Inferior parietal cortex (tissue), 1 donor: ENCODE measurements at regions not wholly inside any gene's neighbourhood (a gene's known extent, or its start where the extent isn't known, plus 50 kb on each side); places are given as distances from the start of the nearest gene placed in this dataset.

Source experiments
- DNase-seq: peaks from one replicate; pipeline ENCODE4 v3.0.0-alpha.2; 2016; ENCODE audit errors: extremely low spot score

DNA sequence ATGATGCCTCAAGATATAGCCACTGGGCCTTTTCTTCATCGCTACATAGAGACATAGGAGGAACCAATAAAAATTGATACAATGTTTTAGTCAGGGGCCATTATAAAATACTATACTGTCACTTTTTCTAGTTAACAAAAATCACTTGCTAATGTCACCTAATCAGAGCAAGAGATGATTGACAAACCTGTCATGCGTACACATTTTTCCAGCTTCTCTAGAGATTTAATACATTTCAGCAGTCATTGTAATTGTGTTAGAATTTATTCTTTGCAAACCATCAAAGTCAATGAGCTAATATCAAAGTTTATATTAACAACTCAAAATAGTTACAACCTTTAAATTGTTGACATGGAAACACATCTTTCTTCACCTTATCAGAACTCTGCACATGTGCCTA is 513.6 kb upstream of the SEMA6A start:
- no peak for DNase-seq

- DNase-seq: no peak
Measured at GRCh38 chr5:117084067-117084466, 509.4 kb upstream of the SEMA6A start.

GRCh38 chr5:117082977-117083376 is 508.4 kb upstream of the SEMA6A start:
- DNase-seq: no peak

- no peak for DNase-seq
Measured at GRCh38 chr5:117077142-117077541, 502.5 kb upstream of the SEMA6A start.

- DNase-seq: no peak
Measured at GRCh38 chr5:117072439-117072838, 497.8 kb upstream of the SEMA6A start.

DNA sequence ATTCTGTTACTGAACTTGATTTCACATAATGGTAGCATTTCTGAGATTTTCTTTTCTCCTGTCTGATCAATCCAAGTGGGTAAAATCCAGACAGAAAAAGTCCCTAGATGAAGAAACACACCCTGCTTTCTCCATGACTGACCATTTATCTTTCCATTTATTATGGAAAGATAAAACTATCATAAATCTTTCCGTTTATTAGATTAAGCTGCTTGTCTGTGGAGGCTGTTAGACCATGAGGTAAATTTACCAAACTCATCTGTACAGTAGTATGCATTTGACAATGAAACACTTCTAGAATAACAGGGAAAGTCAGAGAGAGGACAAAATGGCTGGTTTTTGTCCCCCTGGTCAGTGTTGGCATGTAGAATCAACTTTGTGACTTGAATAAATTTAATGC is 491.2 kb upstream of the SEMA6A start:
- no peak for DNase-seq

GRCh38 chr5:117065161-117065560 is 490.5 kb upstream of the SEMA6A start:
- no peak for DNase-seq

DNA sequence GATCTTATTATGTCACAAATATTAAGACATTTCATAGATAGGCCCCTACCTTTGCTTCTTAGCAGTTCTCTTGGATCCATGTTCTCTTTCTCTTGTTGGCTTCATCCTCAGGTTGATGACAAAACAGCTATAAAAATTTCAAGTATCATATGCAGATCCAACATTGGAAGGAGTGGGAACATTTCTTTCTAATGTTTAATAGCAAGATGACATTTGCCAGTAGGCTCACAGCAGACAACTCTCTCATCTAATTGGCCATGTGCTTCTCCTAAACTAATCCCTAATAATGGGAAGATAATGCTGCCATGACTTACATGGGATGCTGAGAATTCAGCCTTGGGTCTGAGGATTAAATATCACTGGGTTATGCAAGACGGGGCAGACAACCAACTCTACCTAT is 485.5 kb upstream of the SEMA6A start:
- no peak for DNase-seq

DNA sequence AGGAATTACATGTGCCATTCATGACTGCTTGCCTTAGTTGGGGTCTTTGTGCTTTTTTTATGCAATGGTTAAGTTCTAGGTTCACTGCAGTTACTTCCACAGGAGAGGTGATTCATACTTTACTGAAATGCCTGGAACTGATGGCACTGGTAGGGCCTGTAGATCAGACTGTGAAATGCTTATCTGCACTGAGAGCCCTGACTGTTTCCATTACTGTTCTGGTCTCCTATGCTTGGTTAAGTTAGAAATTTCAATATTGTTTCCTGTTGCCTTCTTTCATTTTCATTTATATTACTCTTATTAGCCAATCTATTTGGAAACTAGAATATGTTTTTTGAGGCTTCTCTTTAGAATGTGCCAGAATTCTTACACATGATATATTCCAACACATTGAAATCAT is 484.1 kb upstream of the SEMA6A start:
- DNase-seq: no peak

DNA sequence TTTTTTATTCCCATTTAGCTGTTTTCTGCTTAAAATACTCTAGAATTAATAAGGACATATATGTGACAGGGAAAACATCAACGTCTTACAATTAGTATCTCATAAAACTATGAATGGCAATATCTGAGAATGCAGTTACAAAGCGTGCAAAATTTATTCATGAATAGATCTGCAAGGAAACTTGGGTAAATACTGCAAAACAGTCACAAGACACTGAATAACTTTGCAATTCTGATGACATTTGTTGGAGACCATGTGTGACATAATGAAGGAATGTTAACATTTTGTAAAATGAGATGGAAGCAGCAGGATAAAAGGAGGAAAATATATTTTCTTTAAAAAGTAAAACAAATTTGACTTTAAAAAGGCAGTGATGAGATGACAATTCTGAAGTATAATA is 480.9 kb upstream of the SEMA6A start:
- no peak for DNase-seq

DNA sequence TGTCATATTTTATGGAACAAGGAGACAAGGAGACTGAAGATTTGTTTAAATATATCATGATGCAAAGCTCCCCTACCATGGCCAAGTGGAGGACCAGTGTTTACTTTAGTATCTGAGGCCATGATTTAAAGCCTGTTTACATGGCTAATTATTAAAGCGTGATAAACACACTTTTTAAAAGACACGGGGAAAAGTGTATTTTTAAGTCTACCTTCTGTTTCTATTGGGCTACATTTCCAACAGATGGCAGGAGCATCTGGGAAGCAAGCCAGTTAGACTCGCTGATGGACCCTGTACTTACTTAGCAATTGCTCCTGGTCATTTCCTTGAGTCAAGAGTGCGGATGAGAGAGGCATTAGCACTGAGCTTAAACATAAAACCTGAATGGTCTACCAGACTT is 480.3 kb upstream of the SEMA6A start:
- DNase-seq: no peak

DNA sequence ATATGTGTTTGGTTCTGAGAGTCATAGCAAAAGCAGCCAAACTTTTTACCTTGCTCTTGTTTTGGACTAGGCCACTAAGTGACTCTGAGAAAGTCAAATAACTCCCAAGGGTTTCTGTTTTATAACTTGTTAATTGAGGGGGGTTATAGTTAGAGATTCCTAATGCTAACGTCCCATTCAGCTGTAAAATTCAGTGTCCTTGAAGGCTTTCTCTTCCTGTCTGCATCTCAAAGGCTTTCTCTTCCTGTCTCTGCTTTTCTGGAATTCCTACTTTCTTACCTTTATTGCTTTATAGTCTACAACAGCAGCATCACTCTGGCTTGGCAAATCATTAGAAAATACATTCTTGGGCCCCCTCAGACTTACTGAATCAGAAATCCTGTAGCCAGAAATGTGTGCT is 479.5 kb upstream of the SEMA6A start:
- no peak for DNase-seq

DNA sequence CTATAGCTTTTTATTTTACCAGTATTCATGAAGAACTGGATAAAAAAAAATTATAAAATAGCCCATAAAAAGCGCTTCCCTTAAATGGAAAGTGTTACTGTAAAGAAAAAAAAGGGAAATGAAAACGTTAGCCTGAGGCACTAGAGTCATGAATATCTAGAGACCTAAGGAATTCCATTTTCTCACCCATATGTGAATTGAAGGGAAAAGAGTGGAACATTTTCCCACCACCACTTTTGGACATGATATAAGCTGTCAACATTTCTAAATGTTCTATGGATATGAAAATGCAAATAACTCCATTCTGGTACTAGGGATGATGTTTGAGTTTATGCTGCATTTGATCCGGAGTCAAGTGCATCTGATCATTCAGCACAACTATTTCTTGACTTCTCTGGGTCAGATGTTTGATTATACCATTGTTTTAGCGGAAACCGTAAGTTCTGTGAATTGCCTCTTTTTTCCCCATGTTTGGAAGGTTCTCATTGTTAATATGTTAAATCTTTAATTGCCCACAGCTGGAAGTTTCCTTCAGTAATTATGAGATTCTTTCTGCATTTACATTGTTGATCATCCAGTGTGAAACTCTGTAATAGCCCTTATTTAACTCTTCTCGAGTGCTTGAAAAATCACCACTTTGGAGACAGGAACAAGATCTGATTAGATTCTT is 467.4 kb upstream of the SEMA6A start:
- no peak for DNase-seq

GRCh38 chr5:117039035-117039434 is 464.4 kb upstream of the SEMA6A start:
- no peak for DNase-seq

DNA sequence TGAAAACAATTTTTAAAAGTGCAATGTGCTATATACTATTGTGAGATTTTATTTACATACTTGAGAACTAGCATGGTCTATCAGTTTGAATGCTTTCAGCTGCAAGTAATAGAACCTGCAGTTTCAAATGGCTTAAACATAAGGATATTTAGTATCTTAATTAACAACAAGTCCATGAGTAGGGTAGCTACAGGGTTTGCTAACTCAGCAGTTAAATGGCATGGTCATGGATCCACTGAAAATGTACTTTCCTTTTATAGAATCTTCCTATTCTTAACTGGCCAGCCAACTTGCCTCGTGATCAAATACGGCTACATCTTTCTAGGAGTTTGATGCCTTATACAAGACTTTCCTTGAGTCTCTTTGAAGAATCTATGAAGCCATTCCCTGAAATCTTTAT is 452.8 kb upstream of the SEMA6A start:
- no peak for DNase-seq

- no peak for DNase-seq
Measured at GRCh38 chr5:117020999-117021398, 446.4 kb upstream of the SEMA6A start.

GRCh38 chr5:117013280-117013877 is 438.8 kb upstream of the SEMA6A start:
- DNase-seq: no peak

DNA sequence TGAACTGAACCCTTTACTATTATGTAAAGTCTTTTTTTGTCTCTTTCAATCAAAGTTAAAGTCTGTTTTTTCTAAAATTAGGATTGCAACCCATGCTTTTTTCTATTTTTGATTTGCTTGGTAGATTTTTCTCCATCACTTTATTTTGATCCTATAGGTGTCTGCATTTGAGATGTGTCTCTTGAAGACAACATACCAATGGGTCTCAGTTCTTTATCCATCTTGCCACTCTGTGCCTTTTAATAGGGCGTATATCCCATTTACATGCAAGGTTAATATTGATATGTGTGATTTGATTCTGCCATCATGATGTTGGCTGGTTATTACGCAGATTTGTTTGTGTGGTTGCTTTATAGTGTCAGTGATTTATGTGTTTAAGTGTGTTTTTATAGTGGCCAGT is 436.0 kb upstream of the SEMA6A start:
- DNase-seq: no peak

- DNase-seq: no peak
Measured at GRCh38 chr5:116998024-116998423, 423.4 kb upstream of the SEMA6A start.

DNA sequence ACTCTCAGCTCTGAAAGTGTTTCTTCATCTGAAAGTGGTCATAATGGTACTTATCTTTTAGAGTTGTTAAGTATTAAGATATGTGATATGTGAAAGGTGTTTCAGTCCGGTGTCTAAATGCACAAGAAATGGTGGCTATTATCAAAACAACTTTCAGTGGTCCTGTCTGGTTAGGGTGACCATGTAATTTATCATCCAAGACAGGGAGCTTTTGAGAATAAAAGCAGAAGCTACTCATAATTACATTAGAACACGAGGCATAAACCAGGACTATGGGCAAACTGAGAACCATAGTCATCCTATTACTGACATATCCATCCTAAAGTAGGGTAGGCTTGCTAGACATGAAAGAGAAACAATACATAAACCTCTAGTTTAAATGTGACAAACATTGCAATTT is 418.1 kb upstream of the SEMA6A start:
- DNase-seq: no peak

DNA sequence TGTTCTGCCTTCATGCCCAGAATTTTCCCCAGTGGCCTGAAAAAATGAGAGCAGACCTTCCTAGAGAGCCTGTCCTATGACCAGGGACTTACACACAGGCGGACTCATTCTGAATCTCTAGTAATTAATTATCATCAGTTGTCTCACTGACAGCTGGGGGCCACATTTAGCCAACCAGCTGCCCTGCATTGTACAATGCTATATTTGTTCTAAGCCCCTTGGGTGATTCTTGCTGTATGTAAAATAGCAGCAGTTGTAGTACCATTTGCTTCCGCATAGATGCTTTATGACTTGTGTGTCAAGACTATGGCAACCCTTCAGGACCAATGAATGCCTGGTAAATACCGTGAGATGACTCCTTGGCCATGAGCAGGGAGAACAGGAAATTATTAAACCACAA is 415.4 kb upstream of the SEMA6A start:
- peak; percentile 23 for DNase-seq

DNA sequence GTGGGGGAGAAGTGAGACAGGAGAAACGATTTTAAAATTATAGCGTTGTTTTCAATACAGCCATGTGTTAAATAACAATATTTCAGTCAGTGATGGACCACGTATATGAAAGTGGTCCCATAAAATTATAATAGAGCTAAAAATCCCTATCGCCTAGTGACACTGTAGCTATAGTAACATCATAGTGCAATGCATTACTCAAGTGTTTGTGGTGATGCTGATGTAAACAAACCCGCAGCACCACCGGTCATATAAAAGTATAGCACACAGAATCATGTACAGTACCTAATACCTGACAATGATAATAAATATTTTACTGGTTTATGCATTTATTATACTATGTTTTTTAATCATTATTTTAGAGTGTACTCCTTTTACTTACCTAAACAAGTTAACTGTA is 407.4 kb upstream of the SEMA6A start:
- DNase-seq: no peak

DNA sequence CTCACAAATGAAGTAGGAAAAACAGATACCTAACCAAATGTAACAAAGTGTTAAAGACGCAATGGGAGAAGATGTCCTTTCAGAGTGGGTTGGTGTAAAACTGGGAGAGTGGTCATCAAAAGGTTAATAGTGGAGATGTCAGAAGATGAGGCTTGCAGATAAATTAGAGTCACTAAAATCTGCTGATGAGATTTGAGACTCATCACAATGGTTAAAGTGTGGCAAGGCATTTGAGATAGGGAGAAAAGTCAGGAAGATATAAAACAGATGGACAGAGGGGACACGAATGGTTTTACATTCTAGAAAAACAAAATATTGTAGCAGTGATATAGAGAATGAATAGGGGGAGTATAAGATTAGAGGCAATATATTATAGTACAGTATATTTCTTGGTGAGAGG is 406.0 kb upstream of the SEMA6A start:
- no peak for DNase-seq

GRCh38 chr5:116976767-116977166 is 402.1 kb upstream of the SEMA6A start:
- no peak for DNase-seq
